Adrenal gland (tissue), 5 donors: ENCODE measurements at regions not wholly inside any gene's neighbourhood (a gene's known extent, or its start where the extent isn't known, plus 50 kb on each side); places are given as distances from the start of the nearest gene placed in this dataset.

ENCODE experiments used
- POLR2A ChIP-seq, 2 donors: fragments of 450-650 bp; IDR thresholded peaks; one replicate each; pipeline ENCODE4 v1.6.1; 2017; ENCODE audit warnings: antibody characterized with exemption in 2 of 2, mild to moderate bottlenecking in 2 of 2, moderate library complexity in 1 of 2
- TF ChIP-seq, protein P1 (sequence below), 6 experiments: fragments of 450-650 bp in 4 of 6; fragments of 200-600 bp in 2 of 6; sonication (generic) in 1 of 6; IDR thresholded peaks; 1 replicate in 5 of 6; 2 replicates in 1 of 6; pipeline versions ENCODE4 v1.5.1 to v1.8.0; 2016 to 2021; ENCODE audit warnings: antibody characterized with exemption in 6 of 6, mild to moderate bottlenecking in 2 of 6, moderate library complexity in 1 of 6
- donor health status: DM: no; HTN: no; CAD: no.

DNA sequence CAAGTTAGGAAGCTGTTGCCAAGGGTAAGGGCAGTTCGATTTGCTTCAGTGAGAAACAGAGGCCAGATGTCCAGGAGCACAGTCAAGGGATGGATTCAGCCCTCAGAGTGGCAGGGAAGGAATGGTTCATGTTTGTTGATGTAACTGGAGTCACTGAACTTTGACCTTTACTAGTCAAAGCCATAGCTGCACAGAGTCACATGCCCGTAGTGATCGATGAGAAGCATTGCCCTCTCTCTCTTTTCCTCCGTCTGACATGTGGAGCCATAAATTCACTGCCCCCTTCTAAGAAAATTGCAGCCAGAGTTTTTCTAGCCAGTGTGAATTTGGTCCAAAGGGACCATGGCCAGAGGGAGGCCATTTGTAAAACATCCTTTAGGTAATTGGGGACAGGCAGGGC is 124.1 kb upstream of the MTNR1B start:
- TF ChIP-seq, protein P1, sequence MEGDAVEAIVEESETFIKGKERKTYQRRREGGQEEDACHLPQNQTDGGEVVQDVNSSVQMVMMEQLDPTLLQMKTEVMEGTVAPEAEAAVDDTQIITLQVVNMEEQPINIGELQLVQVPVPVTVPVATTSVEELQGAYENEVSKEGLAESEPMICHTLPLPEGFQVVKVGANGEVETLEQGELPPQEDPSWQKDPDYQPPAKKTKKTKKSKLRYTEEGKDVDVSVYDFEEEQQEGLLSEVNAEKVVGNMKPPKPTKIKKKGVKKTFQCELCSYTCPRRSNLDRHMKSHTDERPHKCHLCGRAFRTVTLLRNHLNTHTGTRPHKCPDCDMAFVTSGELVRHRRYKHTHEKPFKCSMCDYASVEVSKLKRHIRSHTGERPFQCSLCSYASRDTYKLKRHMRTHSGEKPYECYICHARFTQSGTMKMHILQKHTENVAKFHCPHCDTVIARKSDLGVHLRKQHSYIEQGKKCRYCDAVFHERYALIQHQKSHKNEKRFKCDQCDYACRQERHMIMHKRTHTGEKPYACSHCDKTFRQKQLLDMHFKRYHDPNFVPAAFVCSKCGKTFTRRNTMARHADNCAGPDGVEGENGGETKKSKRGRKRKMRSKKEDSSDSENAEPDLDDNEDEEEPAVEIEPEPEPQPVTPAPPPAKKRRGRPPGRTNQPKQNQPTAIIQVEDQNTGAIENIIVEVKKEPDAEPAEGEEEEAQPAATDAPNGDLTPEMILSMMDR (IDR thresholded peaks at IDR 0.05): no peak
- no peak for TF ChIP-seq POLR2A (IDR thresholded peaks at IDR 0.05)
